Astrocyte (in vitro differentiated cells and primary cell): ENCODE measurements at regions not wholly inside any gene's neighbourhood (a gene's known extent, or its start where the extent isn't known, plus 50 kb on each side); places are given as distances from the start of the nearest gene placed in this dataset.

ENCODE experiments used
- DNase-seq: peaks from one replicate; pipeline ENCODE4 v3.0.0-alpha.2; 2010; ENCODE audit warnings: low read depth
- FAIRE-seq: peaks from 2 replicates; lab custom pipeline; 2011; peaks lifted over from hg19 to GRCh38; lab: Jason Lieb, UNC
- H2AFZ ChIP-seq: 2 replicates; pipeline ENCODE4 v1.6.0; 2012; ENCODE audit warnings: low read depth, low read length, inconsistent platforms
- H3K27ac ChIP-seq: 2 replicates; pipeline ENCODE4 v1.5.1; 2011; ENCODE audit warnings: low read depth, low read length, inconsistent platforms
- H3K27me3 ChIP-seq: 2 replicates; pipeline ENCODE4 v1.6.0; 2011; ENCODE audit warnings: low read length, inconsistent platforms; ENCODE audit not compliant: insufficient read depth
- H3K36me3 ChIP-seq: 2 replicates; pipeline ENCODE4 v1.5.1; 2011; ENCODE audit warnings: low read length, inconsistent platforms; ENCODE audit not compliant: insufficient read depth
- H3K4me1 ChIP-seq: 2 replicates; pipeline ENCODE4 v1.5.1; 2011; ENCODE audit warnings: low read length, inconsistent platforms; ENCODE audit not compliant: insufficient read depth
- H3K4me2 ChIP-seq: 2 replicates; pipeline ENCODE4 v1.6.0; 2012; ENCODE audit warnings: low read length, inconsistent platforms
- H3K4me3 ChIP-seq: 2 replicates; pipeline ENCODE4 v1.5.1; 2011; ENCODE audit warnings: low read depth, mild to moderate bottlenecking, low read length, inconsistent platforms; ENCODE audit not compliant: insufficient read depth
- H3K79me2 ChIP-seq: 2 replicates; pipeline ENCODE4 v1.6.0; 2012; ENCODE audit warnings: mild to moderate bottlenecking, low read length, inconsistent platforms; ENCODE audit not compliant: insufficient read depth
- H3K9ac ChIP-seq: 2 replicates; pipeline ENCODE4 v1.6.0; 2012; ENCODE audit warnings: mild to moderate bottlenecking, low read length, inconsistent platforms
- H3K9me3 ChIP-seq: 2 replicates; pipeline ENCODE4 v1.5.1; 2012; ENCODE audit warnings: low read depth, mild to moderate bottlenecking, low read length, inconsistent platforms; ENCODE audit not compliant: insufficient read depth
- H4K20me1 ChIP-seq: 2 replicates; pipeline ENCODE4 v1.6.0; 2012; ENCODE audit warnings: low read length, inconsistent platforms; ENCODE audit not compliant: insufficient read depth
- H3K27ac Mint-ChIP-seq: one replicate; pipeline ENCODE4 v1.8.0; 2021; ENCODE audit warnings: mild to moderate bottlenecking, mixed read lengths; ENCODE audit not compliant: unreplicated experiment
- H3K27me3 Mint-ChIP-seq: one replicate; pipeline ENCODE4 v1.8.0; 2021; ENCODE audit warnings: low read depth, mixed read lengths; ENCODE audit not compliant: unreplicated experiment
- H3K36me3 Mint-ChIP-seq: one replicate; pipeline ENCODE4 v1.8.0; 2021; ENCODE audit warnings: low read depth, mixed read lengths; ENCODE audit not compliant: unreplicated experiment
- H3K4me1 Mint-ChIP-seq: one replicate; pipeline ENCODE4 v1.8.0; 2021; ENCODE audit warnings: low read depth, mixed read lengths; ENCODE audit not compliant: unreplicated experiment
- H3K4me3 Mint-ChIP-seq: one replicate; pipeline ENCODE4 v1.8.0; 2021; ENCODE audit warnings: mild to moderate bottlenecking, moderate library complexity, mixed read lengths; ENCODE audit not compliant: unreplicated experiment
- H3K9me3 Mint-ChIP-seq: one replicate; pipeline ENCODE4 v1.8.0; 2021; ENCODE audit warnings: mild to moderate bottlenecking, mixed read lengths; ENCODE audit not compliant: unreplicated experiment
- CTCF ChIP-seq: IDR thresholded peaks from 2 replicates; pipeline ENCODE4 v1.5.1; 2011; ENCODE audit warnings: low read depth, mild to moderate bottlenecking, inconsistent platforms, low read length, moderate library complexity; ENCODE audit not compliant: insufficient read depth
- EZH2 ChIP-seq: IDR thresholded peaks from 2 replicates; pipeline ENCODE4 v1.6.1; 2012; ENCODE audit warnings: mild to moderate bottlenecking, low read length, inconsistent platforms; ENCODE audit not compliant: insufficient read depth

DNA sequence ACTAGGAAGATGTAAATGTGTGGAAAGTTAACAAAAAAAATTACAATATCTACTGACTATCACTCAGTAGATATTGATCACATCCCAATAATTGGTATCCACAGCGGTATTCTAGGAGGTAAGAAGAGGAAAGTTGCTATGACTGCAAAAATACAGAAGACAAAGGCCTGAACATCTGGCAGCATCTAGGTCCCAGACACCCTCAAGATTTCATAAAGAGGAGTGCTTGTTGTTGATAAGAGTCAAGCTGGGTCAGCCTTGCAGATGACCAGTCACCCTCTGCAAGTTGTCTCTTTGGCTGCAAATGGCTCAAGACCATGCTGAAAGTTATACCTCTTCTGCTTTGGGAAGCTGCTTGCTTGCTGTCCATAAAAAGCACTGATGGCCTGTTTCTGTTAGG lies 179.8 kb upstream of the FOXN2 start:
- H3K9me3 Mint-ChIP-seq: no peaks in the 10 kb centered on the region
- H3K27ac ChIP-seq: no peak overlapping the region
- no peak overlapping the region for H3K4me2 ChIP-seq
- H3K4me1 ChIP-seq: no peaks in the 10 kb centered on the region
- TF ChIP-seq CTCF: no peak
- TF ChIP-seq EZH2: no peak
- no peaks in the 10 kb centered on the region for H3K27me3 ChIP-seq
- H3K4me1 Mint-ChIP-seq: no peaks in the 10 kb centered on the region
- H3K27ac Mint-ChIP-seq: no peak overlapping the region
- H4K20me1 ChIP-seq: no peaks in the 10 kb centered on the region
- H3K4me3 ChIP-seq: no peak overlapping the region
- H3K9me3 ChIP-seq: no peaks in the 10 kb centered on the region
- H3K9ac ChIP-seq: no peak overlapping the region
- H3K36me3 ChIP-seq: no peaks in the 10 kb centered on the region
- FAIRE-seq (no peak), DNase-seq (no peak)
- no peaks in the 10 kb centered on the region for H3K27me3 Mint-ChIP-seq
- H2AFZ ChIP-seq: no peak overlapping the region
- no peaks in the 10 kb centered on the region for H3K36me3 Mint-ChIP-seq
- no peaks in the 10 kb centered on the region for H3K79me2 ChIP-seq
- no peak overlapping the region for H3K4me3 Mint-ChIP-seq

DNA sequence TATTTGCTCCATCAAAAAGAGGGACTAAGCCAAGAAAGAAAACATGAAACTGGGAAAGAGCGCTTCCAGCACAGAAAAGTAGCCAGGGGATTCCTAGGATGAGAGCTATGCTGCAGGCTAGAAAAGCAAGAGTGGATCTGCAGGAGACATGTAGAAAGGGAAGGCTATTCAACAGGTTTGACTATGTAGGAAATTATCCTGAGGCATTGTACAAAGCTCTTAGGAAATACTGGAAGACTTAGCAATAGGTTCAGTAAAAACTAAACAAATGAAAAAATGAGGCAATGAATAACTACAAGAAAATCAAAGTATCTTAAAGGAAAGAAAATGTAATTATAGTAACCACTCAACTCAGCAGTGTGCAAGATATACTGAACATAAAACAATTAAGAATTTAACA lies 178.7 kb upstream of the FOXN2 start:
- H3K4me3 ChIP-seq: no peak overlapping the region
- H3K4me1 ChIP-seq: no peaks in the 10 kb centered on the region
- no peak for TF ChIP-seq EZH2
- TF ChIP-seq CTCF: no peak
- Mint-ChIP-seq H3K4me3 (no peak overlapping the region), H3K9me3 (no peaks in the 10 kb centered on the region), H3K4me1 (no peaks in the 10 kb centered on the region), H3K36me3 (no peaks in the 10 kb centered on the region), H3K27me3 (no peaks in the 10 kb centered on the region), H3K27ac (no peak overlapping the region)
- no peak overlapping the region for H3K27ac ChIP-seq
- no peaks in the 10 kb centered on the region for H3K79me2 ChIP-seq
- no peak for DNase-seq
- no peaks in the 10 kb centered on the region for H4K20me1 ChIP-seq
- H3K27me3 ChIP-seq: no peaks in the 10 kb centered on the region
- H3K4me2 ChIP-seq: no peak overlapping the region
- H3K9ac ChIP-seq: no peak overlapping the region
- H3K9me3 ChIP-seq: no peaks in the 10 kb centered on the region
- FAIRE-seq: no peak
- no peaks in the 10 kb centered on the region for H3K36me3 ChIP-seq
- H2AFZ ChIP-seq: no peak overlapping the region

- Histone ChIP-seq H3K4me3 (no peak overlapping the region), H3K27me3 (no peaks in the 10 kb centered on the region), H3K9me3 (no peaks in the 10 kb centered on the region), H3K4me1 (no peaks in the 10 kb centered on the region), H2AFZ (no peak overlapping the region), H3K79me2 (no peaks in the 10 kb centered on the region), H3K9ac (no peak overlapping the region), H3K36me3 (no peaks in the 10 kb centered on the region), H3K4me2 (no peak overlapping the region), H3K27ac (no peak overlapping the region), H4K20me1 (no peaks in the 10 kb centered on the region)
- no peak overlapping the region for H3K27ac Mint-ChIP-seq
- peaks cover 1% of the 10 kb centered on the region for H3K9me3 Mint-ChIP-seq
- FAIRE-seq (no peak), DNase-seq (no peak)
- no peak for TF ChIP-seq EZH2
- TF ChIP-seq CTCF: no peak
- H3K4me1 Mint-ChIP-seq: no peaks in the 10 kb centered on the region
- H3K36me3 Mint-ChIP-seq: no peaks in the 10 kb centered on the region
- no peaks in the 10 kb centered on the region for H3K27me3 Mint-ChIP-seq
- H3K4me3 Mint-ChIP-seq: no peak overlapping the region
Observed at GRCh38 chr2:48137829-48138228, 176.7 kb upstream of the FOXN2 start.
